NCI-H146 treated with DMSO at 0.1 percent for 48 hours (cell line): ENCODE measurements at regions not wholly inside any gene's neighbourhood (a gene's known extent, or its start where the extent isn't known, plus 50 kb on each side); places are given as distances from the start of the nearest gene placed in this dataset.

Experiments
- DNase-seq: peaks from one replicate; lab custom pipeline; 2025; ENCODE audit not compliant: unreplicated experiment; lab: John Stamatoyannopoulos, UW

- DNase-seq, result no peak
Observed at GRCh38 chr5:11962122-11962521, 57.9 kb upstream of the CTNND2 start.

- DNase-seq, result no peak
Observed at GRCh38 chr5:11958321-11958720, 54.1 kb upstream of the CTNND2 start.

GRCh38 chr5:11955331-11955730, 51.1 kb upstream of the CTNND2 start:
- DNase-seq, result no peak
